Psoas muscle (tissue), 7 donors: ENCODE measurements at regions not wholly inside any gene's neighbourhood (a gene's known extent, or its start where the extent isn't known, plus 50 kb on each side); places are given as distances from the start of the nearest gene placed in this dataset.
"Not testable (repeated sequence)": the region's sequence is repeated elsewhere in the genome, so short reads cannot be mapped to it uniquely, and the experiment has no call there.

ENCODE experiments used
- ATAC-seq, 4 donors: fragments of 200-7000 bp; cut with Tn5 transposase; one replicate each; pipeline ENCODE4 v1.9.1; 2020; ENCODE audit warnings: moderate library complexity in 3 of 4, mild to moderate bottlenecking in 2 of 4
- DNase-seq, 2 donors: peaks; one replicate each; pipeline ENCODE4 v3.0.0-alpha.2; 2020
- H3K27ac ChIP-seq: fragments of 200-600 bp; one replicate; pipeline ENCODE4 v1.8.0; 2022
- H3K27me3 ChIP-seq, 3 donors: fragments of 200-600 bp in 1 of 3; one replicate each; pipeline versions ENCODE4 v1.6.1 to v1.8.0; 2013 to 2022; ENCODE audit warnings: low read length in 2 of 3, mild to moderate bottlenecking in 2 of 3, moderate library complexity in 1 of 3; ENCODE audit not compliant: insufficient read depth in 3 of 3
- H3K36me3 ChIP-seq, 2 donors: fragments of 200-600 bp in 1 of 2; one replicate each; pipeline versions ENCODE4 v1.6.1 to v1.8.0; 2013 to 2022; ENCODE audit warnings: low read depth in 1 of 2, mild to moderate bottlenecking in 1 of 2, moderate library complexity in 1 of 2; ENCODE audit not compliant: insufficient read depth in 1 of 2
- H3K4me1 ChIP-seq: fragments of 200-600 bp; one replicate; pipeline ENCODE4 v1.8.0; 2022
- H3K4me3 ChIP-seq: fragments of 200-600 bp; one replicate; pipeline ENCODE4 v1.8.0; 2022; ENCODE audit warnings: mild to moderate bottlenecking
- H3K9me3 ChIP-seq: fragments of 200-600 bp; one replicate; pipeline ENCODE4 v1.8.0; 2022
- whole genome bisulfite sequencing, 3 donors: extraction: QIAGEN DNeasy Blood & Tissue Kit; methylation state at CpG; one replicate each; pipeline versions ENCODE4 v1.1.6 to v1.1.7; 2013; 5-methylcytosine and 5-hydroxymethylcytosine counted together
- intact Hi-C, 2 donors: fragments of 100-400 bp; cut with DNase I; formaldehyde crosslinking; loops; one replicate each; pipeline versions ENCODE4 v1.11.0 to v1.14.2; 2022
- TF ChIP-seq, protein P1 (sequence below): fragments of 200-600 bp; IDR thresholded peaks from one replicate; pipeline ENCODE4 v1.8.0; 2022; ENCODE audit warnings: antibody characterized with exemption
- donor health status: healthy with polysubstance abuse.
- donor health status: DM: no; HTN: no; CAD: no; lungs with moderate emphysema.
- donor health status: Bipolar disorder and iron deficiency.
- donor health status: healthy.
- donor health status: DM: yes; HTN: yes; CAD: no.
- donor health status: DM: no; HTN: no; CAD: no.
- donor health status: DM: yes; HTN: yes; CAD: no.

DNA sequence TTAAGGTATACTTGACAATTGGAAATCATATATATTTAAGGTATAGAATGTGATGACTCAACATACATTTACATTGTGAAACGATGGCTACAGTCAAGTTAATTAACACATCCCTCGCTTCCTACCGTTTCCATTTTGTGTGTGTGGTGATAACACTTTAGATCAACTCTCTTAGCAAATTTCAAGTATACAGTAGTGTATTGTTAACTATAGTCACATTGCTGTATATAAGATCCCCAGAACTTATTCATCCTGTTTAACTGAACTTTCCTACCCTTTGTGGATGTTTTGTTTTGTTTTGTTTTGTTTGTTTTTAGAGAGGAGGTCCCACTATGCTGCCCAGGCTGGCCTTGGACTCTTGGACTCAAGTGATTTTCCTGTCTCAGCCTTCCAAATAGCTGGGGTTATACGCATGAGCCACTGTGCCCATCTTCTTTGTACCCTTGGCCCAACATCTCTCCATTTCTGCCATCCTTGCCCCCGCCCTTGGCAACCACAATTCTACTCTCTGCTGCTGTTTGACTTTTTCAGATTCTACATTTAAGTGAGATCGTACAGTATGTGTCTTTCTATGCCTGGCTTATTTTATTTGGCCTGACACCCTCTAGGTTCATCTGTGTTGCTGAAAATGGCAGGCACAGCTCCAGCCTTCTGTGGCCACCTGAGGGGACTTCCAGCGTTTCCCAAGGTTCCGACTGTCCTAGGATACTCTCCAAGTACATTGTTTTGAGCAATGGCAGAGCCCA, 90.5 kb upstream of the SNX9 start:
- Histone ChIP-seq H3K4me1 (no peaks in the 10 kb centered on the region), H3K4me3 (no peak overlapping the region), H3K9me3 (no peaks in the 10 kb centered on the region), H3K27ac (no peak overlapping the region), H3K36me3 (no peaks in the 10 kb centered on the region), H3K27me3 (no peaks in the 10 kb centered on the region)
- TF ChIP-seq, protein P1, sequence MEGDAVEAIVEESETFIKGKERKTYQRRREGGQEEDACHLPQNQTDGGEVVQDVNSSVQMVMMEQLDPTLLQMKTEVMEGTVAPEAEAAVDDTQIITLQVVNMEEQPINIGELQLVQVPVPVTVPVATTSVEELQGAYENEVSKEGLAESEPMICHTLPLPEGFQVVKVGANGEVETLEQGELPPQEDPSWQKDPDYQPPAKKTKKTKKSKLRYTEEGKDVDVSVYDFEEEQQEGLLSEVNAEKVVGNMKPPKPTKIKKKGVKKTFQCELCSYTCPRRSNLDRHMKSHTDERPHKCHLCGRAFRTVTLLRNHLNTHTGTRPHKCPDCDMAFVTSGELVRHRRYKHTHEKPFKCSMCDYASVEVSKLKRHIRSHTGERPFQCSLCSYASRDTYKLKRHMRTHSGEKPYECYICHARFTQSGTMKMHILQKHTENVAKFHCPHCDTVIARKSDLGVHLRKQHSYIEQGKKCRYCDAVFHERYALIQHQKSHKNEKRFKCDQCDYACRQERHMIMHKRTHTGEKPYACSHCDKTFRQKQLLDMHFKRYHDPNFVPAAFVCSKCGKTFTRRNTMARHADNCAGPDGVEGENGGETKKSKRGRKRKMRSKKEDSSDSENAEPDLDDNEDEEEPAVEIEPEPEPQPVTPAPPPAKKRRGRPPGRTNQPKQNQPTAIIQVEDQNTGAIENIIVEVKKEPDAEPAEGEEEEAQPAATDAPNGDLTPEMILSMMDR: no peak
- ATAC-seq (peak in 2 of 4 donors; percentile 65 to 72), DNase-seq (no peak)
- 67 to 76% (median 75%) methylated on average over 8 of the region's 8 CpGs for WGBS, 3 donors
- intact Hi-C loops: no loop called here

DNA sequence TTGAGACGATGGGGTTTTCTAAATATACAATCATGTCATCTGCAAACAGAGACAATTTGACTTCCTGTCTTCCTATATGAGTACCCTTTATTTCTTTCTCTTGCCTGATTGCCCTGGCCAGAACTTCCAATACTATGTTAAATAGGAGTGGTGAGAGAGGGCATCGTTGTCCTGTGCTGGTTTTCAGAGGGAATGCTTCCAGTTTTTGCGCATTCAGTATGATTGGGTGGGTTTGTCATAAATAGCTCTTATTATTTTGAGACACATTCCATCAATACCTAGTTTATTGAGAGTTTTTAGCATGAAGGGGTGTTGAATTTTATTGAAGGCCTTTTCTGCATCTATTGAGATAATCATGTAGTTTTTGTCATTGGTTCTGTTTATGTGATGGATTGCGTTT, 86.5 kb upstream of the SNX9 start:
- intact Hi-C loops, H3K27ac ChIP-seq, ATAC-seq, H3K27me3 ChIP-seq, H3K4me1 ChIP-seq, H3K36me3 ChIP-seq, H3K4me3 ChIP-seq, DNase-seq, H3K9me3 ChIP-seq: not testable (repeated sequence)
- WGBS, 3 donors: 89 to 90% (median 89%) methylated on average over 4 of the region's 4 CpGs

DNA sequence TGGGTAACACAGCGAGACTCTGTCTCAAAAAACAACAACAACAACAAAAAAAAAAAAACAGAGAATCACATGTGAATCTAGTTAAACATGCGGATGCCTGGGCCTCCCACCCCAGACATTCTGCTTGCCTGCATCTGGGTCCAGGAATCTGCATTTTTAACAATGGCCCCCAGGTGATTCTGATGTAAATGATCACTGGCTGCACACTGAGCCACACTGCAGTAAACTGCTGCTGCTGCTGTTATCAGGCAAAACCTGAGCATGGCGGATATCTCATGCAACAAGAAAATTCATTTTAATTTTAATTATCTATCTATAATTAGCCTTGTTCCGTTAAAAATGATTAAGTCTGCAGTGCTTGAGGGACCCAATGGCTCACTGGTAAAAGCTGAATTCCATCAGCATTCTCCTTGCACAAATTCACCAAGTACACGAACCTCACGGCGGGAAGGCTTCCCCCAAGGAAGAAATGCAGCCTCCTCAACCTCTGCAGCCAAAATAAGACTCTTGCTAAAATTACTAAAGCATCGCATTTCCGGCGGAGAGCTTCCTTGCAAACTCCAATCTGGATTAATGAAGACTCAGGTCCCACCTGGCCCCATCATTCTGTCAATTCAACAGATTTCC, 81.6 kb upstream of the SNX9 start:
- H3K27me3 ChIP-seq: no peaks in the 10 kb centered on the region
- ATAC-seq (peak in 1 of 4 donors; percentile 15), DNase-seq (no peak)
- H3K36me3 ChIP-seq: no peaks in the 10 kb centered on the region
- no peak overlapping the region for H3K4me3 ChIP-seq
- TF ChIP-seq, protein P1: no peak
- peaks cover 5% of the 10 kb centered on the region for H3K4me1 ChIP-seq
- H3K9me3 ChIP-seq: no peaks in the 10 kb centered on the region
- intact Hi-C loops: no loop called here
- WGBS, 3 donors: 51 to 54% (median 51%) methylated on average over 10 of the region's 10 CpGs
- H3K27ac ChIP-seq: no peak overlapping the region

DNA sequence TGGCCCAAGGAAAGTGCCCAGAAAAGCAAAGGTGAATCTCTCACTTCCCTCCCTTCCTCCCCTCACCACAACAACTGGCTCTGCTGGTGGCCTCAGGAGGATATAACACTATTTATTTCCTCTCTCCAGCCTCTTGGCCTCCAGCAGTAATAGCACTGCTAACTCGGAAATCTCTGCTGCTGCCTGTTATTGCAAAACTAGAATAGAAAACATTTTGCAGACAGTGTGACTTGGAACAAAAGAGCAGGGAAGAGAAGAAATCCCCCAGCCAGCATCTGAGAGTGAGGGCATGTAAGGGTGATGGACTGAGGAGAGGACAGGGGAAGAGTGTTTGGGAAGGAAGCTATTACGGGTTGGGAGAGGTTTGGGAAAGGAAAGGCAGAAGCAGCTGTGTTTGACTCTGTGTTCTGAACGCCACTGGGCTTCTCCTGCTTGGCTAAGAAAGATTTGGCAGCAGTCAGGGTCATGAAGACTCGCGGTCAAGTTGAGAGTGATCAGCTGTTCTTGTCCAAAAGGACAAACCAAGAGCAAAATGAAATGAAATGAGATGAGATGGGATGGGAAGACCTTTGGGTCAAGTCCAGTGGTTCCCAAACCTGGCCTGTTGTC, 81.0 kb upstream of the SNX9 start:
- peak overlapping the region; percentile 50 for H3K27ac ChIP-seq
- H3K36me3 ChIP-seq: no peaks in the 10 kb centered on the region
- intact Hi-C loops: no loop called here
- ATAC-seq (peak; percentile 28 to 69 (median 56)), DNase-seq (peak in 1 of 2 donors; percentile 67)
- H3K4me3 ChIP-seq: no peak overlapping the region
- H3K4me1 ChIP-seq: peaks cover 5% of the 10 kb centered on the region
- H3K9me3 ChIP-seq: no peaks in the 10 kb centered on the region
- 7 to 10% (median 9%) methylated on average over 5 of the region's 5 CpGs for WGBS, 3 donors
- TF ChIP-seq, protein P1: no peak
- no peaks in the 10 kb centered on the region for H3K27me3 ChIP-seq

DNA sequence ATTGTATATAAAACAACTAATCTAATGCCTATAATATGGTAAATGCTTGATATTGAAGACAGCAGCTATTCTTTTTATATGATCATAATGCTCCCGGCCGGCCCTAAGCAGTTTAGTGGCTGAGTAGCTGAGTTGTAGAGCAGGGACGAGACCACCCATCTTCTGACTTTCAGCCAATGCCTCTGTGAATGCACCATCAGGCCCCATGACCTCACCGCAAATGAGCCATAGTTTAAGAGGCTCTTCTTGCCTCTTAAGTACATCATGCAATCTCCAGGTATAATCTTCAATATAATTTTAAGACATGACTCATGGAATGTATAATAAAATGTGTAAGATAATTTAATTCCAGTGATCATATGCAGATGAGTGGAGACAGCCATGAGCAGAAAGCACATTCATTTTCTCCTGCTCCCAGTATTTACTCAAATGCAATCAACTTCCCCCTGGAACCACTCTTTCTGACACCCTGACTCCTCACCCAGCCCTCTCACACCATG, 78.9 kb upstream of the SNX9 start:
- H3K4me3 ChIP-seq: no peak overlapping the region
- H3K27me3 ChIP-seq: no peaks in the 10 kb centered on the region
- 81 to 97% (median 83%) methylated on average over 4 of the region's 4 CpGs for WGBS, 3 donors
- H3K4me1 ChIP-seq: peaks cover 5% of the 10 kb centered on the region
- TF ChIP-seq, protein P1: no peak
- H3K36me3 ChIP-seq: no peaks in the 10 kb centered on the region
- ATAC-seq (no peak), DNase-seq (no peak)
- no peaks in the 10 kb centered on the region for H3K9me3 ChIP-seq
- no peak overlapping the region for H3K27ac ChIP-seq
- intact Hi-C loops: no loop called here
